22Rv1 (cell line): ENCODE measurements at regions not wholly inside any gene's neighbourhood (a gene's known extent, or its start where the extent isn't known, plus 50 kb on each side); places are given as distances from the start of the nearest gene placed in this dataset.

Source experiments
- ZFX ChIP-seq: fragments of 450-650 bp; IDR thresholded peaks from 2 replicates; pipeline ENCODE4 v1.6.1; 2017; ENCODE audit warnings: antibody characterized with exemption, borderline replicate concordance
- TF ChIP-seq, protein P1 (sequence below): fragments of 450-650 bp; IDR thresholded peaks from 2 replicates; pipeline ENCODE4 v1.5.1; 2017; ENCODE audit warnings: mild to moderate bottlenecking

DNA sequence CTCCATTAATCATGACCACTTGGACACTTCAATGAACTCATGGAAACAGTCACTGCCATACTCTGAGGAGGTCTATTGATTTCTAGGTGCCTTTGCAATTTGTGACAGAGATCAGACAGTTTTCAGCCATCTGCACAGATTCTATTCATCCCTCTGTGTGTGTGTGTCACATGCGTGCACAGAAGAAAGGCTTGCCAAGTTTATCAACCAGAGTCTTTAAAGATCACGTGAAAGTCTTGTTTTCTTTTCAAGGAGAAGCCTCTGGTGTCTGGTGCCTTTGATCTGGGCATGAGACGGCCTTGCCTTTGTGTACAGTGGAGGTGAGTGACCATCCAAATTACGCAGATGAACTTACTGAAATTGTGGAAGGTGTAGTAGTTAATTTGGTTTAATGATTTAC is 164.2 kb downstream of the VAPA start:
- TF ChIP-seq, protein P1, sequence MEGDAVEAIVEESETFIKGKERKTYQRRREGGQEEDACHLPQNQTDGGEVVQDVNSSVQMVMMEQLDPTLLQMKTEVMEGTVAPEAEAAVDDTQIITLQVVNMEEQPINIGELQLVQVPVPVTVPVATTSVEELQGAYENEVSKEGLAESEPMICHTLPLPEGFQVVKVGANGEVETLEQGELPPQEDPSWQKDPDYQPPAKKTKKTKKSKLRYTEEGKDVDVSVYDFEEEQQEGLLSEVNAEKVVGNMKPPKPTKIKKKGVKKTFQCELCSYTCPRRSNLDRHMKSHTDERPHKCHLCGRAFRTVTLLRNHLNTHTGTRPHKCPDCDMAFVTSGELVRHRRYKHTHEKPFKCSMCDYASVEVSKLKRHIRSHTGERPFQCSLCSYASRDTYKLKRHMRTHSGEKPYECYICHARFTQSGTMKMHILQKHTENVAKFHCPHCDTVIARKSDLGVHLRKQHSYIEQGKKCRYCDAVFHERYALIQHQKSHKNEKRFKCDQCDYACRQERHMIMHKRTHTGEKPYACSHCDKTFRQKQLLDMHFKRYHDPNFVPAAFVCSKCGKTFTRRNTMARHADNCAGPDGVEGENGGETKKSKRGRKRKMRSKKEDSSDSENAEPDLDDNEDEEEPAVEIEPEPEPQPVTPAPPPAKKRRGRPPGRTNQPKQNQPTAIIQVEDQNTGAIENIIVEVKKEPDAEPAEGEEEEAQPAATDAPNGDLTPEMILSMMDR: no peak
- no peak for TF ChIP-seq ZFX
